ENCODE measurements at regions not wholly inside any gene's neighbourhood (a gene's known extent, or its start where the extent isn't known, plus 50 kb on each side); places are given as distances from the start of the nearest gene placed in this dataset.

- DNase-seq (ENCODE audit: low spot score): no peak
- TF ChIP-seq PREB (CRISPR knock-in tag; IDR thresholded peaks at IDR 0.05; ENCODE audit: borderline replicate concordance) (no peak), ARID4B (CRISPR knock-in tag; IDR thresholded peaks at IDR 0.05; ENCODE audit: borderline replicate concordance) (no peak), GTF2I (CRISPR knock-in tag; conservative IDR thresholded peaks at IDR 0.05) (no peak), JUN (CRISPR knock-in tag; IDR thresholded peaks at IDR 0.05) (no peak), GRHL2 (CRISPR knock-in tag; IDR thresholded peaks at IDR 0.05; ENCODE audit: insufficient replicate concordance, severe bottlenecking) (no peak), SMAD3 (CRISPR knock-in tag; IDR thresholded peaks at IDR 0.05; ENCODE audit: borderline replicate concordance) (no peak), GABPB1 (CRISPR knock-in tag; IDR thresholded peaks at IDR 0.05) (no peak), MAX (CRISPR knock-in tag; IDR thresholded peaks at IDR 0.05) (no peak)
- Mint-ChIP-seq H3K9me3 (no peaks in the 10 kb centered on the region; the same call in 1 of the 2 replicates), H3K4me3 (no peak overlapping the region), H3K27ac (no peak overlapping the region), H3K27me3 (ENCODE audit: low read depth) (no peaks in the 10 kb centered on the region), H3K36me3 (no peaks in the 10 kb centered on the region), H3K4me1 (peaks cover 16% of the 10 kb centered on the region)
- ChIA-PET CTCF (no interaction called here), POLR2A (no interaction called here)
- no peak for ATAC-seq
These were observed 92.8 kb upstream of the NMNAT3 start for GRCh38 chr3:139770577-139770976.

GRCh38 chr3:139769796-139770195, 92.0 kb upstream of the NMNAT3 start:
- no peak for TF ChIP-seq TEAD4 (CRISPR knock-in tag; IDR thresholded peaks at IDR 0.05)

GRCh38 chr3:139764936-139765335, 87.2 kb upstream of the NMNAT3 start:
- TF ChIP-seq IRF2 (CRISPR knock-in tag; IDR thresholded peaks at IDR 0.05; ENCODE audit: borderline replicate concordance, low read depth) (no peak), FOXK1 (CRISPR knock-in tag; IDR thresholded peaks at IDR 0.05) (no peak), ZNF138 (CRISPR knock-in tag; conservative IDR thresholded peaks at IDR 0.05) (no peak), ZNF232 (CRISPR knock-in tag; IDR thresholded peaks at IDR 0.05) (no peak), PRDM15 (CRISPR knock-in tag; IDR thresholded peaks at IDR 0.05) (no peak), ATF1 (CRISPR knock-in tag; IDR thresholded peaks at IDR 0.05) (no peak), FOXP1 (CRISPR knock-in tag; IDR thresholded peaks at IDR 0.05; ENCODE audit: borderline replicate concordance) (no peak), JUN (CRISPR knock-in tag; IDR thresholded peaks at IDR 0.05) (no peak)
- no peaks in the 10 kb centered on the region for H3K36me3 Mint-ChIP-seq
- ATAC-seq (no peak), DNase-seq (ENCODE audit: low spot score) (no peak)
- POLR2A ChIA-PET: no interaction called here
- no peak overlapping the region for H3K4me3 Mint-ChIP-seq
- H3K27ac Mint-ChIP-seq: no peak overlapping the region
- H3K4me1 Mint-ChIP-seq: no peaks in the 10 kb centered on the region
- H3K27me3 Mint-ChIP-seq (ENCODE audit: low read depth): no peaks in the 10 kb centered on the region; the same call in 1 of the 2 replicates
- H3K9me3 Mint-ChIP-seq: no peaks in the 10 kb centered on the region; the same call in 1 of the 2 replicates
- CTCF ChIA-PET: no interaction called here

More at GRCh38 chr3:139769796-139770195, 92.0 kb upstream of the NMNAT3 start:
- H3K27me3 Mint-ChIP-seq (ENCODE audit: low read depth): no peaks in the 10 kb centered on the region
- ChIA-PET CTCF (no interaction called here), POLR2A (no interaction called here)
- DNase-seq (ENCODE audit: low spot score) (no peak), ATAC-seq (no peak)
- H3K9me3 Mint-ChIP-seq: no peaks in the 10 kb centered on the region; the same call in 1 of the 2 replicates
- H3K4me3 Mint-ChIP-seq: no peak overlapping the region
- no peak overlapping the region for H3K27ac Mint-ChIP-seq
- no peaks in the 10 kb centered on the region for H3K36me3 Mint-ChIP-seq
- H3K4me1 Mint-ChIP-seq: peaks cover 14% of the 10 kb centered on the region

All from WTC11 (cell line).